Left lung (tissue), 4 donors: ENCODE measurements at regions not wholly inside any gene's neighbourhood (a gene's known extent, or its start where the extent isn't known, plus 50 kb on each side); places are given as distances from the start of the nearest gene placed in this dataset.
"Not testable (repeated sequence)": the region's sequence is repeated elsewhere in the genome, so short reads cannot be mapped to it uniquely, and the experiment has no call there.

ENCODE experiments used
- ATAC-seq: fragments of 200-7000 bp; cut with Tn5 transposase; one replicate; pipeline ENCODE4 v1.9.1; 2020; ENCODE audit warnings: moderate library complexity
- DNase-seq, 4 donors: peaks; one replicate each; pipeline ENCODE4 v3.0.0-alpha.2; 2013 to 2020
- H3K27ac ChIP-seq, 2 donors: fragments of 200-600 bp; sonication (generic) in 1 of 2; one replicate each; pipeline versions ENCODE4 v1.5.0 to v1.8.0; 2020 to 2021
- H3K27me3 ChIP-seq, 2 donors: fragments of 200-600 bp; sonication (generic) in 1 of 2; one replicate each; pipeline versions ENCODE4 v1.5.0 to v1.8.0; 2020 to 2021
- H3K36me3 ChIP-seq, 2 donors: fragments of 200-600 bp; sonication (generic) in 1 of 2; one replicate each; pipeline versions ENCODE4 v1.5.0 to v1.8.0; 2020 to 2021
- H3K4me1 ChIP-seq, 2 donors: fragments of 200-600 bp; one replicate each; pipeline ENCODE4 v1.8.0; 2021
- H3K4me3 ChIP-seq, 2 donors: fragments of 200-600 bp; sonication (generic) in 1 of 2; one replicate each; pipeline versions ENCODE4 v1.5.0 to v1.8.0; 2020 to 2021; ENCODE audit warnings: mild to moderate bottlenecking in 1 of 2
- H3K9me3 ChIP-seq, 2 donors: fragments of 200-600 bp; sonication (generic) in 1 of 2; one replicate each; pipeline versions ENCODE4 v1.5.0 to v1.8.0; 2020 to 2021
- intact Hi-C, 2 donors: fragments of 100-400 bp; cut with DNase I; formaldehyde crosslinking; loops; one replicate each; pipeline versions ENCODE4 v1.11.2 to v1.14.2; 2022
- donor health status: DM: no; HTN: yes; CAD: no.
- donor health status: DM: no; HTN: no; CAD: no.

- DNase-seq, H3K36me3 ChIP-seq, H3K4me1 ChIP-seq, H3K9me3 ChIP-seq, intact Hi-C loops, ATAC-seq, H3K4me3 ChIP-seq, H3K27ac ChIP-seq: not testable (repeated sequence)
- peaks cover 0 to 16% of the 10 kb centered on the region in 2 donors for H3K27me3 ChIP-seq
Observed at GRCh38 chr16:88241404-88242311, 141.1 kb upstream of the ZNF469 start.

- H3K36me3 ChIP-seq, intact Hi-C loops, H3K9me3 ChIP-seq, H3K4me3 ChIP-seq, H3K4me1 ChIP-seq, DNase-seq: not testable (repeated sequence)
- peak; percentile 23 for ATAC-seq
- Histone ChIP-seq H3K27me3 (peaks cover 0 to 16% of the 10 kb centered on the region in 2 donors), H3K27ac (peak overlapping the region in 1 of 2 donors; percentile 26)
Observed at GRCh38 chr16:88242312-88243295, 140.2 kb upstream of the ZNF469 start.

- DNase-seq, H3K4me1 ChIP-seq, H3K36me3 ChIP-seq, H3K4me3 ChIP-seq, ATAC-seq, H3K27me3 ChIP-seq, H3K9me3 ChIP-seq, H3K27ac ChIP-seq, intact Hi-C loops: not testable (repeated sequence)
Observed at GRCh38 chr16:88243921-88244320, 138.8 kb upstream of the ZNF469 start.

- intact Hi-C loops, H3K36me3 ChIP-seq, H3K9me3 ChIP-seq, H3K4me1 ChIP-seq, H3K27me3 ChIP-seq, H3K4me3 ChIP-seq: not testable (repeated sequence)
- ATAC-seq = peak; percentile 80
- H3K27ac ChIP-seq = peak overlapping the region in 1 of 2 donors; percentile 19
- DNase-seq = peak in 2 of 4 donors; percentile 58 to 78
Observed at GRCh38 chr16:88245241-88246081, 137.3 kb upstream of the ZNF469 start.

GRCh38 chr16:88246955-88247582 lies 135.7 kb upstream of the ZNF469 start:
- ATAC-seq, H3K27me3 ChIP-seq: not testable (repeated sequence)

GRCh38 chr16:88247583-88247966 lies 135.2 kb upstream of the ZNF469 start:
- ATAC-seq, H3K36me3 ChIP-seq, DNase-seq, H3K27ac ChIP-seq, H3K27me3 ChIP-seq, H3K4me3 ChIP-seq, H3K9me3 ChIP-seq, H3K4me1 ChIP-seq, intact Hi-C loops: not testable (repeated sequence)

More at GRCh38 chr16:88246955-88247582, 135.7 kb upstream of the ZNF469 start:
- H3K4me3 ChIP-seq, DNase-seq, intact Hi-C loops, H3K36me3 ChIP-seq, H3K9me3 ChIP-seq, H3K4me1 ChIP-seq, H3K27ac ChIP-seq: not testable (repeated sequence)

- H3K27me3 ChIP-seq, H3K27ac ChIP-seq, intact Hi-C loops, H3K36me3 ChIP-seq, H3K4me3 ChIP-seq, H3K4me1 ChIP-seq, H3K9me3 ChIP-seq, ATAC-seq, DNase-seq: not testable (repeated sequence)
Observed at GRCh38 chr16:88248761-88249160, 134.0 kb upstream of the ZNF469 start.

GRCh38 chr16:88250381-88250780 lies 132.4 kb upstream of the ZNF469 start:
- H3K27ac ChIP-seq, H3K4me3 ChIP-seq, ATAC-seq, H3K4me1 ChIP-seq, H3K27me3 ChIP-seq, DNase-seq, H3K36me3 ChIP-seq, H3K9me3 ChIP-seq, intact Hi-C loops: not testable (repeated sequence)

- H3K4me1 ChIP-seq, H3K36me3 ChIP-seq, H3K27ac ChIP-seq, intact Hi-C loops, H3K4me3 ChIP-seq, DNase-seq, H3K27me3 ChIP-seq, ATAC-seq: not testable (repeated sequence)
- peaks cover 0 to 10% of the 10 kb centered on the region in 2 donors for H3K9me3 ChIP-seq
Observed at GRCh38 chr16:88252057-88252794, 130.5 kb upstream of the ZNF469 start.

GRCh38 chr16:88258141-88258540 lies 124.6 kb upstream of the ZNF469 start:
- H3K36me3 ChIP-seq, H3K27ac ChIP-seq, DNase-seq, H3K4me1 ChIP-seq, H3K4me3 ChIP-seq, ATAC-seq, intact Hi-C loops: not testable (repeated sequence)
- Histone ChIP-seq H3K27me3 (peaks cover 0 to 45% of the 10 kb centered on the region in 2 donors), H3K9me3 (peaks cover 0 to 10% of the 10 kb centered on the region in 2 donors)

- H3K27me3 ChIP-seq = peaks cover 0 to 47% of the 10 kb centered on the region in 2 donors
- peaks cover 0 to 10% of the 10 kb centered on the region in 2 donors for H3K9me3 ChIP-seq
- ATAC-seq, intact Hi-C loops, H3K4me1 ChIP-seq, H3K27ac ChIP-seq, H3K36me3 ChIP-seq, H3K4me3 ChIP-seq: not testable (repeated sequence)
- peak in 1 of 4 donors; percentile 40 for DNase-seq
Observed at GRCh38 chr16:88258764-88259525, 123.8 kb upstream of the ZNF469 start.
